ENCODE measurements at regions not wholly inside any gene's neighbourhood (a gene's known extent, or its start where the extent isn't known, plus 50 kb on each side); places are given as distances from the start of the nearest gene placed in this dataset.
A peak's percentile ranks its signal among the peaks of the same experiment; 100 is the strongest.

- TF ChIP-seq PCBP1 (IDR thresholded peaks at IDR 0.05; ENCODE audit: low read depth, low read length, poor library complexity, severe bottlenecking) (no peak), RNF219 (CRISPR knock-in tag; IDR thresholded peaks at IDR 0.05) (no peak), ZC3H11A (IDR thresholded peaks at IDR 0.05; ENCODE audit: low read depth, low read length) (no peak), MAX (CRISPR knock-in tag; IDR thresholded peaks at IDR 0.05) (no peak), FOXP4 (CRISPR knock-in tag; IDR thresholded peaks at IDR 0.05; ENCODE audit: borderline replicate concordance) (no peak), CHCHD3 (CRISPR knock-in tag; IDR thresholded peaks at IDR 0.05) (no peak), E2F6 (IDR thresholded peaks at IDR 0.05; ENCODE audit: borderline replicate concordance in 1 of 2, extremely low read depth in 1 of 2, insufficient read depth in 1 of 2, insufficient read length in 1 of 2, low read depth in 1 of 2, low read length in 1 of 2, poor library complexity in 1 of 2, severe bottlenecking in 1 of 2) (no peak), STAT6 (CRISPR knock-in tag; IDR thresholded peaks at IDR 0.05) (no peak), NUFIP1 (IDR thresholded peaks at IDR 0.05; ENCODE audit: partially characterized antibody) (no peak), NRF1 (conservative IDR thresholded peaks at IDR 0.05 in 1 of 2, IDR thresholded peaks at IDR 0.05 in 1 of 2) (no peak), TAF7 (tag; IDR thresholded peaks at IDR 0.05) (no peak), NCOA6 (IDR thresholded peaks at IDR 0.05) (no peak), HCFC1 (IDR thresholded peaks at IDR 0.05; ENCODE audit: low read depth, low read length) (no peak), ZNF311 (CRISPR knock-in tag; IDR thresholded peaks at IDR 0.05) (no peak), HEY1 (CRISPR knock-in tag; IDR thresholded peaks at IDR 0.05; ENCODE audit: borderline replicate concordance) (no peak), ZNF79 (CRISPR knock-in tag; IDR thresholded peaks at IDR 0.05; ENCODE audit: low read depth) (0 out of 2 replicates have a peak, but pooled peaks have one; percentile 36), WHSC1 (IDR thresholded peaks at IDR 0.05; ENCODE audit: low read length) (no peak), EP400 (IDR thresholded peaks at IDR 0.05) (no peak), RBFOX2 (IDR thresholded peaks at IDR 0.05; ENCODE audit: low read depth, low read length) (no peak)
Observed at GRCh38 chr1:173122958-173123852, 72.5 kb upstream of the TNFSF18 start (continued).

Data from K562 (cell line).